Glomerular visceral epithelial cell (primary cell): ENCODE measurements at regions not wholly inside any gene's neighbourhood (a gene's known extent, or its start where the extent isn't known, plus 50 kb on each side); places are given as distances from the start of the nearest gene placed in this dataset.
"Not testable (repeated sequence)": the region's sequence is repeated elsewhere in the genome, so short reads cannot be mapped to it uniquely, and the experiment has no call there.

Experiments used
- DNase-seq: peaks from one replicate; pipeline ENCODE4 v3.0.0-alpha.2; 2016; ENCODE audit errors: extremely low spot score

DNA sequence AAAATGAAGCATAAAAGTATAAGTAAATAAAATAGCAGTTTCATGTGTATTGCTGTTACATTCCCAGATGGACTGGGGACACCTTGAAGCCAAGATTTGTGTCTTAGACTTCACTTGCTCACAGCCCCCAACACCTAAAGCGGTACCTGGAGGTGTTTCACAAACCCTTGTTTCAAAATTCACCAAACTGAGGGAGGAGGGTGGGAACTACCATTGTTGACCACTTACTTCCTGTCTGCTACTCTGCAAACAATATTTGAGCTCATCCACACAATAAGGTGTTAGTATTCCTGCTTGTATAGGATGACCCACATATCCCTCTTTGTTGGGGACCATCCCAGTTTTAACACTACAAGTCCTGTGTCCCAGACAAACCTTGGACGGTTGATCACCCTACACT is 115.9 kb upstream of the SYT6 start:
- DNase-seq: no peak

DNA sequence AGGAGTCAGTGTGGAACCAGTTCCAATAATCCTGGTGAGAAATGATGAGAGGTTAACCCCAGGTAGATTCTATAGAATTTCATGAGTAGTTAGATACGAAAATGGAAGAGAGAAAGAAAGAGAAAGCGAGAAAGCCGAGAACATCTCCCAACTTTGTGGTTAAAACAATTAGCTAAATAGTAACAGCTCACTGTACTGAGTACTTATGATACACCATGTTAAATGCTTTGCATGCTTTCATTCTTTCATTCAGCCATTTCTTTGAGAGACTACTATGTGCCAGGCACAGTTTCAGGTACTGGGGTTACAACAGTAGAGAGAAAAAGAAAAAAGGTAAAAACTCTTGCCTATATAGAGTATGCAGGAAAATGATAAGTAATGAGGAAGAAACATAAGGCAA is 109.7 kb upstream of the SYT6 start:
- DNase-seq: no peak

- DNase-seq: no peak
Measured at GRCh38 chr1:114262337-114262736, 108.7 kb upstream of the SYT6 start.

DNA sequence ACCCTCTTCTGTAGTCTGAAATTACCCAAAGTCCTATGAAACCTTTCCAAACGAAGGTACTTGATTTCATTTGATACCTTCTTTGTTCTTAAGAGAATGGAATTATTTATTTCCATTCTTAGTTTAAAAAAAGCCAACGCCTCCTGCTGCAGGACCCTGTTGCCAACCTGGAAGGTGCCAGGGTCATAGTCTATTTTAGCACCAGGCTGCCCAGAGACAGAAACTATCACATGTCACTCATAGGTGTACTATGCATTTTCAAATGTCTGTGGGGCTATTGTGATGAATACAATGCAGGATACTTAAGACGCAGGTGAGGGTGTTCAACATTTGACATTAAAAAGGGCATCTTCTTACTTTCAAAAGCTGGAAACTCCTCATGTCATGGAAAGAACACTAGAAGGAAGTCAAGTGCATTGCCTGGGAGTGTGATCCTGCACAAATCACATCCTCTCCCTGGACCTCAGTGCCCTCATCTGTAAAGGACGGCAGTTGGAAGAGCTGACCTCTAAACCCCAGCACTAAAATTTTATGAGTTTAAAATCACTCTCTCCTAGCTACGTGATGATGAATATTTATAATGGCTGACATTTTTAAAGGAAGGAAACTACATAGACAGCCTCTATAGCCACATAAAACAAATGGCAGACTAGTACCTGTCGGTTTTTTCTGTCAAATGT is 107.3 kb upstream of the SYT6 start:
- DNase-seq: no peak

DNA sequence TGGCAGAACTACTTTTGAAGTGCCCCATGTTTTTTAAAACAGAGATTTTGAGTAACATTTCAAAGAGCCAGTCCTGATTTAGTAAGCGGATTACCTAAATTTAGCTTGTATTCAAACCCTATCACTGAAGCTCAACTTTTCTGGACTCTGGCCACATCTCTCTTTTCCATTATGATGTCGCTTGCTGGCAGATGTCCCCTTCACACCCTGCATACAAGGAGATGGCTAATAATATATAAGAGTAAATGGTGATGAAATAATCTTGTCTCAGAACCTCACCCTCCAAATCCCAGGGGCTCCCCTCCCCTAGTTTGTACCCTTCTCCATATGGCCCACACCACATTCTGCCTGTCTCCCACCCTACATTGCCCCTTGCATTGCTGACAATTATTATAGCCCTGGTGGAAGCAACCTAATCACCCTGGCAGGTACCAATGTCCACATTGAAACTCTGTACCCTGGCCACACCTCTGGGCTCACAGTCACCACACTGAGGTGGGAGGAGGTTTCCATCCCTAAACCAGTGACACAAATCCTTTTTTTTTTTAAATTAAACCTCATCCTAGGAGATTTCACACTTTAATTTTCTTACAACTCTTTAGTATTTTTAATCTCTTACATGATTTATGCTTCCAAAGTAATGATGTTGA is 106.0 kb upstream of the SYT6 start:
- no peak for DNase-seq

GRCh38 chr1:114258633-114259032 is 105.0 kb upstream of the SYT6 start:
- no peak for DNase-seq

- no peak for DNase-seq
Measured at GRCh38 chr1:114258074-114258473, 104.4 kb upstream of the SYT6 start.

- no peak for DNase-seq
Measured at GRCh38 chr1:114257554-114257953, 103.9 kb upstream of the SYT6 start.

DNA sequence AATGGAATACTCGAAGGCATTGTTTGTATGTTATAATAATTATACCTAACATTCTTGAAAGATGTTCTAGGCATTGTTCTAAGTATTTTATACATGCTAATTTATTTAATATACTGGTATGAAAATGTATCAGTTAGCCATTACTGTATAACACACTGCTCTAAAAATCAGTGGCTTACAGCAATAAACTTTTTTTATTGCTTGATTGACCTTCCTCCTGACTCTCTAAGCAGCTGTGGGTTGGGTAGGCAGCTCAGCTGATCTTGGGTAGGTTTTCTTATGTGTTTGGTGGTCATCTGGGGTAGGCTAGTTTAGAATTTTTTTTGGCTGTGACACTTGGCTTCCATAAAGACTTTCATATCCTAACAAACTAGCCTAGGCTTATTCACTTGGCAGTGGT is 100.2 kb upstream of the SYT6 start:
- no peak for DNase-seq

DNA sequence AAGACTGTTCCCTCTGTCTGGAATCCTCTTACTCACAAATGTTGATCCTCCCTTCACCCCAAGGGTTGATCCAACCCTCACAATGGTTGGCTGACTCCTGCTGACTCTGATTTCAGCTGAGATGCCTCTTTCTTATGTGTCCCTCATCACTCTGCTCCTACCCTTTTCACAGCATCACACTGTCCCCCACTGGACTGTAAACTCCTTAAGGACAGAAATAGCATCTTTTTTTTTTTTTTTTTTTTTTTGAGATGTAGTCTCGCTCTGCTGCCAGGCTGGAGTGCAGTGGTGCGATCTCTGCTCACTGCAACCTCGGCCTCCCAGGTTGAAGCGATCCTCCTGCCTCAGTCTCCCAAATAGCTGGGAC is 97.9 kb upstream of the SYT6 start:
- no peak for DNase-seq

GRCh38 chr1:114250683-114251572 is 97.3 kb upstream of the SYT6 start:
- no peak for DNase-seq

DNA sequence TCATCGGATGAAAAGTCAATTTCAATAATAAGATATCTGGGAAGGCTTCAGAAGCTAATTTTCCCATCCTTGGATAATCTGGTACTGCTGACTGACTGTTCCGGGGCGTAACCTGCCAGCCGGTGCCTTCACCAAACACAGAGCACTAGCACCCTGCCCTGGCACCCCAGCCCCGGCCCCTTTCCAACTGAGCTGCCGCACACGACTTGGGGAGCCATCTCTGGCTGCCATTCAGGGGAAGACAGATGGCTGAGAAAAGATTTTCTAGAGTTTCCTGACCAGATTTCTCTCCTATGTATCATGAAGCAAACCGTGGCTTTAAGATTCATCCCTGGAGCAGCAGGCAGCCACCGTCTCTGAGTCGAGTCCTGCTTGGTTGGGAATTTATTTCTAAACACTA is 96.0 kb upstream of the SYT6 start:
- DNase-seq: no peak

DNA sequence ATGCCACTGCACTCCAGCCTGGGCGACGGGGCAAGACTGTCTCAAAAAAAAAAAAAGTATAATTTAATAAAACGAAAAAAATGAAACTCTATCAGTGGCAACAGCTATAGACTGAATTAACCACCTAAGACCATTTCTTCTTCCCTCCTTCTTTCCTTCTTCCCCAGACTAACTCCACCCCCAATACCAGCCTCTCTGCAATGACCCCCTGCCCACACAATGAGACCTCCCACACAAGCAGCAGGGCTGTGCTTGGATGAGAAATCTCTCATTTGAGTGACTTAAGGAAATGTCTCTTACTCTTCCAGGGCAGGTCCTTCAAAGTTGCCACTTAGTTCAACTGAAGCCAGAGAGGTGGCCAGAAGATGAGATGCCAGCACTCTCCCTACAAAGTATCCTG is 94.5 kb upstream of the SYT6 start:
- DNase-seq: no peak

DNA sequence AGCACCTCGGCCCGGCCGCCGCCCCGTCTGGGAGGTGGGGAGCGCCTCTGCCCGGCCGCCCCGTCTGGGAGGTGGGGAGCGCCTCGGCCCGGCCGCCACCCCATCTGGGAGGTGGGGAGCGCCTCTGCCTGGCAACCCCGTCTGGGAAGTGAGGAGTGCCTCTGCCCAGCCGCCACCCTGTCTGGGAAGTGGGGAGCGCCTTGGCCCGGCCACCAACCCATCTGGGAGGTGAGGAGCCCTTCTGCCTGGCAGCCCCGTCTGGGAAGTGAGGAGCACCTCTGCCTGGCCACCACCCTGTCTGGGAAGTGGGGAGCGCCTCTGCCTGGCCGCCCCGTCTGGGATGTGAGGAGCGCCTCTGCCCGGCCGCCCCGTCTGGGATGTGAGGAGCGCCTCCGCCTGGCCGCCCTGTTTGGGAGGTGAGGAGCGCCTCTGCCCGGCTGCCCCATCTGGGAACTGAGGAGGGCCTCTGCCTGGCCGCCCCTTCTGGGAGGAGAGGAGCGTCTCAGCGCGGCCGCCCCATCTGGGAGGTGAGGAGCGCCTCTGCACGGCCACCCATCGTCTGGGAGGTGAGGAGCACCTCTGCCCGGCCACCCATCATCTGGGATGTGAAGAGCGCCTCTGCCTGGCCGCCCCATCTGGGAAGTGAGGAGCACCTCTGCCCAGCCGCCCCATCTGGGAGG is 89.0 kb upstream of the SYT6 start:
- DNase-seq: not testable (repeated sequence)

GRCh38 chr1:114238053-114238452 is 84.4 kb upstream of the SYT6 start:
- no peak for DNase-seq

DNA sequence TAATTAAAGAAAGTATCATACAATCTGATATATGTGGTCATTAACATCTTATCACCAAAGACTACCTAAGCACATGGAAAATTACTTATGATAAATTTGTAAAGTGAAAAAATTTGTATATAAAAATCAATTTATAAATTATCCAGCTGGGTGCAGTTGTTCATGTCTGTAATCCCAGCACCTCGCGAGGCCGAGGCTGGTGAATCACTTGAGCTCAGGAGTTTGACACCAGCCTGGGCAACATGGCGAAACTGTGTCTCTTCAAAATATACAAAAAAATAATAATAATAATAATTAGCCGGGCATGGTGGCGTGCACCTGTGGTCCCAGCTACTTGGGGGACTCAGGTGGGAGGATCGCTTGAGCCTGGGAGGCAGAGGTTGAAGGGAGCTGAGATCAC is 82.8 kb upstream of the SYT6 start:
- DNase-seq: no peak

DNA sequence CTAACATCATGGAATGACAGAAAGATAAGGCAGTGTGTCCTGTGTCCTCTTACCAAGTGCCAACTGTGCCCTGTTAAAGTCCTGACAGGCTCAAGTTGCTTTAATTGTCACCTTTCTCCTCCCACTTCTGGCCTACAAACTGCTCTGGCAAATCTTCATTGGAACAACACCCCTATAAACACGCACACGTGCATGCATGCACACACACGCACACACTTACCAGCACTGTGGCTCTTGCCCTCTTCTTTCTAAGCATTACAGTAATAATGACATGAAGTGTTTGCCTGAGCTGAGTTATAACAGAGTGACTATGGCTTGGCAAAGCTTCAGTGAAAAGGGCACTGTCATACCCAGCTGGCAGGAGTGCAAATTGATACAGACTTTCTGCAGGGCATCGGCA is 82.3 kb upstream of the SYT6 start:
- no peak for DNase-seq

GRCh38 chr1:114235281-114235680 is 81.6 kb upstream of the SYT6 start:
- no peak for DNase-seq

DNA sequence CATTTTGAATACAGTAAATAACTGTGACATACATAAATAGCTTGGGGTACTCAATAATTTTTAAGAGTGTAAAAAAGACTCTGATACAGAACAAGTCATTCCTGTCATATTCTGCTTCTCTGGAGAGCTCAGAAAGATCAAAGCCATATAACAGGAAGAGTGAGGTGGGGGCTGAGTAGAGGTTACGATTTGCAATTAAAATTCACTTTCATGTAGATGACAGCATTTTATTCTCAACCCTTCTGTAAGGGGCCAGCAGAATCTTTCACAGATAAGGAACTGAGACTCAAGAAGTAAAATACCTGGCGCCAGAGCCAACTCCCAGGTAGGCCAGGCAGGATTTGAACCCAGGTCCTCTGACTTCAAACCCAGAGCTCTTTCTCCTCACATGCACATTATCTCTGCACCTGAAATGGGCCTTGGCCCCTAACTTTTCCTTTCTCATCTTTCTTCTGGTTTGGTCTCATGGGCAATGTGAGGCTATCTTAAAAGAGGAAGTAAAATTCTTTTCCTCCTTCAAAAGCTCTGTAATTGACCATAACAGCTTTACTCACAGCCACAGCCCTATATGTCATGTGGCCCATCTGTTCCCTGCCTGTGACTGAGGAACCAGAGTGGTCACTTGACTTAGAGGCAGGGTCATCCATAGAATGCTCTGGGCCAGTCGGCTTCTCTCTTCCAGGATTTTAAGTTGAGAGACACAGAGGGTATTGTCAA is 80.9 kb upstream of the SYT6 start:
- no peak for DNase-seq

- DNase-seq: no peak
Measured at GRCh38 chr1:114232691-114233090, 79.0 kb upstream of the SYT6 start.

DNA sequence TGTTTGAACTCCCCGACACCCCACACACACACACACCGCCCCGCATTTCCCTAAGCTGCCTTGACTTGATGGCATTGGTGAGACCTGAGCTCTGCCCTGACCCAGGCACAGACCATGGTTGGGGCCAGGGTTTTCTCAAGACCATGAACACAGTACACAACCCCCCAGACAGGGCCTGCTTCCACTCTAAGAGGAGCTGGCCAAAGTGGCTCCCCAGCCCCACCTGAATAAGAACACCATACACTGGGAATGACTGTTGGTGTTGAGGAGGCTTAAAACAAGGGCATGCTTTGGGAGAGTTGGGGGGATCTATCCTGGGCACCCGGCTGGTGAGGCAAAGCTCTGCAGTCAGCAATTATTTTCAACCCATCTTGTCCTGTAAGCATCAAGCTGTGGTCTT is 77.6 kb upstream of the SYT6 start:
- DNase-seq: no peak

DNA sequence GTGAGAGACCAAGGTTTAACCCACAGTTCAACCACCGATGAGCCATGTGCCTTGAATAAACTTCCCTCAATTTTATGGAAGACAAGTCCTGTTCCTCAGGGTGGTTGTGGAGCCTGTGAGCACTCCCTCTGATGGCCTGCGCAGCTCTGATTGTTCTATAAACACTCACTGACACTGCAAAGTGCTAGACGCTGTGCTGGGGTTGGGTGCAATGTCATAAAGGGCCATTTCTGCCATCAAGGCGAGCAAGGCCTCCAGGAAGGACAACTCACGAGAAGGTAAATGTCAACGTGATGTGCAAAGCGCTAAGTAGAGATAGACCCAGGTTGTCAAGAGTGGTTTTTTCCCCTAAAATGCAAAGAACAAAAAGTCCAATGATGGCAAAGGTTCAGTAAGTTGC is 75.7 kb upstream of the SYT6 start:
- DNase-seq: no peak
